GM12878 (cell line): ENCODE measurements at regions not wholly inside any gene's neighbourhood (a gene's known extent, or its start where the extent isn't known, plus 50 kb on each side); places are given as distances from the start of the nearest gene placed in this dataset.

Experiments
- ATAC-seq: fragments of 200-7000 bp; cut with Tn5 transposase; 3 replicates; pipeline ENCODE4 v1.9.1; 2020; ENCODE audit warnings: mild to moderate bottlenecking, moderate library complexity
- BruUV-seq: library from RNA; stranded (reverse); fragments of 400-500 nt; replicated peaks from 2 replicates; lab custom pipeline; 2021; lab: Mats Ljungman, UMichigan
- CTCF ChIA-PET: fragments of 300-600 bp; sonication (Branson Sonifier 250); formaldehyde crosslinking; extraction: SDS; loops from one replicate; lab custom pipeline; 2021; ENCODE audit warnings: inconsistent platforms; lab: Yijun Ruan, JAX
- POLR2A ChIA-PET: fragments of 350-600 bp; formaldehyde crosslinking; extraction: SDS; loops from one replicate; lab custom pipeline; 2021; ENCODE audit warnings: inconsistent platforms; lab: Charles Lee
- RAD21 ChIA-PET: fragments of 300-600 bp; sonication (Branson Sonifier 250); formaldehyde crosslinking; loops from one replicate; lab custom pipeline; 2023; ENCODE audit warnings: antibody characterized with exemption; ENCODE audit not compliant: unreplicated experiment; lab: Charles Lee
- SMC1A ChIA-PET: fragments of 300-600 bp; sonication (Branson Sonifier 250); formaldehyde crosslinking; loops from one replicate; lab custom pipeline; 2023; ENCODE audit not compliant: unreplicated experiment, uncharacterized antibody; lab: Charles Lee
- DNase-seq: peaks from one replicate; pipeline ENCODE4 v3.0.0-alpha.2; 2011; ENCODE audit warnings: low read depth, low spot score
- FAIRE-seq: peaks from 3 replicates; lab custom pipeline; 2011; peaks lifted over from hg19 to GRCh38; lab: Jason Lieb, UNC
- H2AFZ ChIP-seq: 2 replicates; pipeline ENCODE4 v1.6.0; 2011; ENCODE audit warnings: low read depth, low read length, control low read depth; ENCODE audit not compliant: control insufficient read depth
- H3K27ac ChIP-seq: 2 replicates; pipeline ENCODE4 v1.5.1; 2011; ENCODE audit warnings: control low read depth; ENCODE audit not compliant: control insufficient read depth, insufficient read depth
- H3K27me3 ChIP-seq, 2 experiments: replicated peaks in 1 of 2; 2 replicates each; pipeline versions ENCODE4 v1.6.0 to v1.6.1; 2011; ENCODE audit warnings: low read length in 1 of 2; ENCODE audit not compliant: control insufficient read depth in 2 of 2, insufficient read depth in 2 of 2
- H3K36me3 ChIP-seq, 2 experiments: 2 replicates each; pipeline ENCODE4 v1.5.1; 2011; ENCODE audit warnings: low read length in 1 of 2; ENCODE audit not compliant: control insufficient read depth in 2 of 2, insufficient read depth in 2 of 2
- H3K4me1 ChIP-seq: 2 replicates; pipeline ENCODE4 v1.6.1; 2011; ENCODE audit warnings: mild to moderate bottlenecking, low read length, moderate library complexity, mixed read lengths; ENCODE audit not compliant: control insufficient read depth, insufficient read depth
- H3K4me2 ChIP-seq: 2 replicates; pipeline ENCODE4 v1.6.0; 2011; ENCODE audit warnings: control low read depth; ENCODE audit not compliant: control insufficient read depth, insufficient read depth
- H3K4me3 ChIP-seq: fragments of 200-600 bp; sonication (generic); 2 replicates; pipeline ENCODE4 v1.5.1; 2016
- H3K79me2 ChIP-seq: 2 replicates; pipeline ENCODE4 v1.6.0; 2011; ENCODE audit warnings: low read length; ENCODE audit not compliant: control insufficient read depth, insufficient read depth
- H3K9ac ChIP-seq: 2 replicates; pipeline ENCODE4 v1.8.0; 2011; ENCODE audit warnings: low read length, control low read depth, mixed read lengths; ENCODE audit not compliant: control insufficient read depth, insufficient read depth
- H3K9me3 ChIP-seq: replicated peaks from 3 replicates; pipeline ENCODE4 v1.5.1; 2011; ENCODE audit warnings: mild to moderate bottlenecking, low read length; ENCODE audit not compliant: control insufficient read depth, insufficient read depth
- H4K20me1 ChIP-seq: 2 replicates; pipeline ENCODE4 v1.6.0; 2011; ENCODE audit not compliant: control insufficient read depth, insufficient read depth
- CREB1 ChIP-seq: IDR thresholded peaks from 2 replicates; pipeline ENCODE4 v1.6.1; 2012; ENCODE audit warnings: low read depth, mild to moderate bottlenecking, inconsistent platforms
- HDGF ChIP-seq: fragments of 450-650 bp; IDR thresholded peaks from 2 replicates; pipeline ENCODE4 v1.6.1; 2016; ENCODE audit warnings: antibody characterized with exemption
- MTA3 ChIP-seq: IDR thresholded peaks from 2 replicates; pipeline ENCODE4 v1.6.1; 2012; ENCODE audit warnings: low read length, inconsistent platforms, borderline replicate concordance
- PML ChIP-seq: IDR thresholded peaks from 2 replicates; pipeline ENCODE4 v1.6.1; 2012; ENCODE audit warnings: low read length, inconsistent platforms
- ZNF217 ChIP-seq: fragments of 450-650 bp; IDR thresholded peaks from 2 replicates; pipeline ENCODE4 v1.6.1; 2017; ENCODE audit warnings: antibody characterized with exemption, mild to moderate bottlenecking
- ZNF622 ChIP-seq: fragments of 450-650 bp; IDR thresholded peaks from 2 replicates; pipeline ENCODE4 v1.6.1; 2017; ENCODE audit warnings: mild to moderate bottlenecking, inconsistent platforms
- WGBS: methylation state at CpG from one replicate; pipeline ENCODE4 v1.1.6; 2016; ENCODE audit warnings: low lambda C conversion rate; ENCODE audit not compliant: insufficient replicate concordance, insufficient coverage; ENCODE audit errors: missing lambda C conversion rate; 5-methylcytosine and 5-hydroxymethylcytosine counted together
- in situ Hi-C: fragments of 300-500 bp; cut with MboI; formaldehyde crosslinking; loops from 9 replicates; pipeline ENCODE4 v1.14.3; 2018; ENCODE audit warnings: mixed read lengths
- intact Hi-C: fragments of 100-400 bp; cut with micrococcal nuclease; formaldehyde crosslinking; loops from one replicate; pipeline ENCODE4 v1.14.2; 2022; ENCODE audit not compliant: unreplicated experiment
- TF ChIP-seq, protein P1 (sequence below): IDR thresholded peaks from 2 replicates; pipeline ENCODE4 v1.6.1; 2012; ENCODE audit warnings: mild to moderate bottlenecking, low read depth, low read length
- TF ChIP-seq, protein P2 (sequence below): fragments of 450-650 bp; IDR thresholded peaks from 2 replicates; pipeline ENCODE4 v1.6.1; 2018; ENCODE audit warnings: mild to moderate bottlenecking, low read depth, moderate library complexity; ENCODE audit not compliant: partially characterized antibody
- TF ChIP-seq, protein P3 (sequence below): fragments of 450-650 bp; IDR thresholded peaks from 2 replicates; pipeline ENCODE4 v1.6.1; 2014; ENCODE audit warnings: mild to moderate bottlenecking
- TF ChIP-seq, protein P4 (sequence below): fragments of 450-650 bp; IDR thresholded peaks from 2 replicates; pipeline ENCODE4 v1.6.1; 2017; ENCODE audit warnings: borderline replicate concordance
- TF ChIP-seq, protein P5 (sequence below): fragments of 150-350 bp; IDR thresholded peaks from 2 replicates; pipeline ENCODE4 v1.6.1; 2016; ENCODE audit warnings: low read depth, low read length

DNA sequence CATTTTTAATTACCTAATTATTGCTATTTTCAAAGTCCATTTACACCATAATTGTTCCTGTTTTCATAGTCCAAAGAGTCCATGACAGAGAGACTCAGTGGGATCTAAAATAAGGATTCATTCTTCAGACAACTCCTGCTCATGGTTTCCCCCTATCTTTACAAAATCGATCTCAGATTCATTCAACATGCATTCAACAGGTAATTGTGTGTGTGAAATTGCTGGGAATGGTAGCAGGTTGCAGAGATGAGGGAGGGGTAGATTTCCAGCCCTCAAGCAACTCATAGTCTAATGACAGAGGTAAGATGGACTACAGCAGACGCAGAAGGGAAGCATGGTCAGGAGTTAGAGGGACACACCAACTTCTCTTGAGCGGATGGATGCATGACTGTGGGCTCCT, 138.1 kb downstream of the TSHZ3 start (continued):
- TF ChIP-seq, protein P1, sequence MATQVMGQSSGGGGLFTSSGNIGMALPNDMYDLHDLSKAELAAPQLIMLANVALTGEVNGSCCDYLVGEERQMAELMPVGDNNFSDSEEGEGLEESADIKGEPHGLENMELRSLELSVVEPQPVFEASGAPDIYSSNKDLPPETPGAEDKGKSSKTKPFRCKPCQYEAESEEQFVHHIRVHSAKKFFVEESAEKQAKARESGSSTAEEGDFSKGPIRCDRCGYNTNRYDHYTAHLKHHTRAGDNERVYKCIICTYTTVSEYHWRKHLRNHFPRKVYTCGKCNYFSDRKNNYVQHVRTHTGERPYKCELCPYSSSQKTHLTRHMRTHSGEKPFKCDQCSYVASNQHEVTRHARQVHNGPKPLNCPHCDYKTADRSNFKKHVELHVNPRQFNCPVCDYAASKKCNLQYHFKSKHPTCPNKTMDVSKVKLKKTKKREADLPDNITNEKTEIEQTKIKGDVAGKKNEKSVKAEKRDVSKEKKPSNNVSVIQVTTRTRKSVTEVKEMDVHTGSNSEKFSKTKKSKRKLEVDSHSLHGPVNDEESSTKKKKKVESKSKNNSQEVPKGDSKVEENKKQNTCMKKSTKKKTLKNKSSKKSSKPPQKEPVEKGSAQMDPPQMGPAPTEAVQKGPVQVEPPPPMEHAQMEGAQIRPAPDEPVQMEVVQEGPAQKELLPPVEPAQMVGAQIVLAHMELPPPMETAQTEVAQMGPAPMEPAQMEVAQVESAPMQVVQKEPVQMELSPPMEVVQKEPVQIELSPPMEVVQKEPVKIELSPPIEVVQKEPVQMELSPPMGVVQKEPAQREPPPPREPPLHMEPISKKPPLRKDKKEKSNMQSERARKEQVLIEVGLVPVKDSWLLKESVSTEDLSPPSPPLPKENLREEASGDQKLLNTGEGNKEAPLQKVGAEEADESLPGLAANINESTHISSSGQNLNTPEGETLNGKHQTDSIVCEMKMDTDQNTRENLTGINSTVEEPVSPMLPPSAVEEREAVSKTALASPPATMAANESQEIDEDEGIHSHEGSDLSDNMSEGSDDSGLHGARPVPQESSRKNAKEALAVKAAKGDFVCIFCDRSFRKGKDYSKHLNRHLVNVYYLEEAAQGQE = no peak
- TF ChIP-seq HDGF (no peak), PML (no peak), ZNF217 (no peak)
- TF ChIP-seq, protein P2, sequence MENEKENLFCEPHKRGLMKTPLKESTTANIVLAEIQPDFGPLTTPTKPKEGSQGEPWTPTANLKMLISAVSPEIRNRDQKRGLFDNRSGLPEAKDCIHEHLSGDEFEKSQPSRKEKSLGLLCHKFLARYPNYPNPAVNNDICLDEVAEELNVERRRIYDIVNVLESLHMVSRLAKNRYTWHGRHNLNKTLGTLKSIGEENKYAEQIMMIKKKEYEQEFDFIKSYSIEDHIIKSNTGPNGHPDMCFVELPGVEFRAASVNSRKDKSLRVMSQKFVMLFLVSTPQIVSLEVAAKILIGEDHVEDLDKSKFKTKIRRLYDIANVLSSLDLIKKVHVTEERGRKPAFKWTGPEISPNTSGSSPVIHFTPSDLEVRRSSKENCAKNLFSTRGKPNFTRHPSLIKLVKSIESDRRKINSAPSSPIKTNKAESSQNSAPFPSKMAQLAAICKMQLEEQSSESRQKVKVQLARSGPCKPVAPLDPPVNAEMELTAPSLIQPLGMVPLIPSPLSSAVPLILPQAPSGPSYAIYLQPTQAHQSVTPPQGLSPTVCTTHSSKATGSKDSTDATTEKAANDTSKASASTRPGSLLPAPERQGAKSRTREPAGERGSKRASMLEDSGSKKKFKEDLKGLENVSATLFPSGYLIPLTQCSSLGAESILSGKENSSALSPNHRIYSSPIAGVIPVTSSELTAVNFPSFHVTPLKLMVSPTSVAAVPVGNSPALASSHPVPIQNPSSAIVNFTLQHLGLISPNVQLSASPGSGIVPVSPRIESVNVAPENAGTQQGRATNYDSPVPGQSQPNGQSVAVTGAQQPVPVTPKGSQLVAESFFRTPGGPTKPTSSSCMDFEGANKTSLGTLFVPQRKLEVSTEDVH = no peak
- TF ChIP-seq, all 136 proteins: peak for 0

DNA sequence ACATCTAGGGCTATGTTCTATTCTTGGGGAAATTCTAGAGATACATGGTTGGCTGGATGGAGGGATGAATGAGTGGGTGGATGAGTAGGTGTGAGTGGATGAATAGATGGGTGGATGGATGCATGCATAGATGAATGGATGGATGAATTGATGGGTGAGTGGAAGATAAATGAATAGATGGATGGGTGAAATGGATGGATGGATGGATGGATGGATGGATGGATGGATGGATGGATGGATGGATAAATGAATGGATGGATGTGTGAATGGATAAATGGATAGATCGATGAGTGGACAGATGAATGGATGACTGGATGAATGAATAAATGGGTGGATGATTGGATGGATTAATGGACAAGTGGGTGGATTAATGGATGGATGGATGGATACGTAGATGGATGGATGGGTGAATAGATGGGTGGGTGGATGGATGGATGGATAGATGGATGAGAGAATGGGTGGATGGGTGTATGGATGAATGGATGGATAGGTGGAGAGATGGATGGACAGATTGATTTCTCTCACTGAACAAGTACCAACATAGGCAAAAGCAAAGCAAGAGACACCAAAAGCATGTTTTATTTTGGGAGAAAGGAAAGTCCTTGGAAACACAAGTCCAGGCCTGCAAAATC, 143.2 kb downstream of the TSHZ3 start:
- no TSS peak for BruUV-seq
- Histone ChIP-seq H2AFZ (no peak overlapping the region), H3K9me3 (no peaks in the 10 kb centered on the region), H4K20me1 (no peaks in the 10 kb centered on the region), H3K4me3 (no peak overlapping the region), H3K27ac (no peak overlapping the region), H3K4me1 (no peaks in the 10 kb centered on the region), H3K27me3 (no peaks in the 10 kb centered on the region), H3K79me2 (no peaks in the 10 kb centered on the region), H3K9ac (no peak overlapping the region), H3K4me2 (no peak overlapping the region), H3K36me3 (no peaks in the 10 kb centered on the region)
- ChIA-PET CTCF (no interaction called here), POLR2A (no interaction called here), RAD21 (no interaction called here), SMC1A (no interaction called here)
- in situ Hi-C loops (no loop called here), intact Hi-C loops (no loop called here)
- FAIRE-seq (no peak), ATAC-seq (no peak), DNase-seq (no peak)
- 8% methylated on average over 2 of the region's 2 CpGs for WGBS
- TF ChIP-seq, protein P3, sequence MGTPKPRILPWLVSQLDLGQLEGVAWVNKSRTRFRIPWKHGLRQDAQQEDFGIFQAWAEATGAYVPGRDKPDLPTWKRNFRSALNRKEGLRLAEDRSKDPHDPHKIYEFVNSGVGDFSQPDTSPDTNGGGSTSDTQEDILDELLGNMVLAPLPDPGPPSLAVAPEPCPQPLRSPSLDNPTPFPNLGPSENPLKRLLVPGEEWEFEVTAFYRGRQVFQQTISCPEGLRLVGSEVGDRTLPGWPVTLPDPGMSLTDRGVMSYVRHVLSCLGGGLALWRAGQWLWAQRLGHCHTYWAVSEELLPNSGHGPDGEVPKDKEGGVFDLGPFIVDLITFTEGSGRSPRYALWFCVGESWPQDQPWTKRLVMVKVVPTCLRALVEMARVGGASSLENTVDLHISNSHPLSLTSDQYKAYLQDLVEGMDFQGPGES = no peak
- TF ChIP-seq ZNF622 (no peak), CREB1 (no peak), MTA3 (no peak)
- TF ChIP-seq, protein P4, sequence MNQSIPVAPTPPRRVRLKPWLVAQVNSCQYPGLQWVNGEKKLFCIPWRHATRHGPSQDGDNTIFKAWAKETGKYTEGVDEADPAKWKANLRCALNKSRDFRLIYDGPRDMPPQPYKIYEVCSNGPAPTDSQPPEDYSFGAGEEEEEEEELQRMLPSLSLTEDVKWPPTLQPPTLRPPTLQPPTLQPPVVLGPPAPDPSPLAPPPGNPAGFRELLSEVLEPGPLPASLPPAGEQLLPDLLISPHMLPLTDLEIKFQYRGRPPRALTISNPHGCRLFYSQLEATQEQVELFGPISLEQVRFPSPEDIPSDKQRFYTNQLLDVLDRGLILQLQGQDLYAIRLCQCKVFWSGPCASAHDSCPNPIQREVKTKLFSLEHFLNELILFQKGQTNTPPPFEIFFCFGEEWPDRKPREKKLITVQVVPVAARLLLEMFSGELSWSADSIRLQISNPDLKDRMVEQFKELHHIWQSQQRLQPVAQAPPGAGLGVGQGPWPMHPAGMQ = no peak
- TF ChIP-seq, protein P5, sequence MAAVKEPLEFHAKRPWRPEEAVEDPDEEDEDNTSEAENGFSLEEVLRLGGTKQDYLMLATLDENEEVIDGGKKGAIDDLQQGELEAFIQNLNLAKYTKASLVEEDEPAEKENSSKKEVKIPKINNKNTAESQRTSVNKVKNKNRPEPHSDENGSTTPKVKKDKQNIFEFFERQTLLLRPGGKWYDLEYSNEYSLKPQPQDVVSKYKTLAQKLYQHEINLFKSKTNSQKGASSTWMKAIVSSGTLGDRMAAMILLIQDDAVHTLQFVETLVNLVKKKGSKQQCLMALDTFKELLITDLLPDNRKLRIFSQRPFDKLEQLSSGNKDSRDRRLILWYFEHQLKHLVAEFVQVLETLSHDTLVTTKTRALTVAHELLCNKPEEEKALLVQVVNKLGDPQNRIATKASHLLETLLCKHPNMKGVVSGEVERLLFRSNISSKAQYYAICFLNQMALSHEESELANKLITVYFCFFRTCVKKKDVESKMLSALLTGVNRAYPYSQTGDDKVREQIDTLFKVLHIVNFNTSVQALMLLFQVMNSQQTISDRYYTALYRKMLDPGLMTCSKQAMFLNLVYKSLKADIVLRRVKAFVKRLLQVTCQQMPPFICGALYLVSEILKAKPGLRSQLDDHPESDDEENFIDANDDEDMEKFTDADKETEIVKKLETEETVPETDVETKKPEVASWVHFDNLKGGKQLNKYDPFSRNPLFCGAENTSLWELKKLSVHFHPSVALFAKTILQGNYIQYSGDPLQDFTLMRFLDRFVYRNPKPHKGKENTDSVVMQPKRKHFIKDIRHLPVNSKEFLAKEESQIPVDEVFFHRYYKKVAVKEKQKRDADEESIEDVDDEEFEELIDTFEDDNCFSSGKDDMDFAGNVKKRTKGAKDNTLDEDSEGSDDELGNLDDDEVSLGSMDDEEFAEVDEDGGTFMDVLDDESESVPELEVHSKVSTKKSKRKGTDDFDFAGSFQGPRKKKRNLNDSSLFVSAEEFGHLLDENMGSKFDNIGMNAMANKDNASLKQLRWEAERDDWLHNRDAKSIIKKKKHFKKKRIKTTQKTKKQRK = no peak
